ENCODE measurements at regions not wholly inside any gene's neighbourhood (a gene's known extent, or its start where the extent isn't known, plus 50 kb on each side); places are given as distances from the start of the nearest gene placed in this dataset.

DNA sequence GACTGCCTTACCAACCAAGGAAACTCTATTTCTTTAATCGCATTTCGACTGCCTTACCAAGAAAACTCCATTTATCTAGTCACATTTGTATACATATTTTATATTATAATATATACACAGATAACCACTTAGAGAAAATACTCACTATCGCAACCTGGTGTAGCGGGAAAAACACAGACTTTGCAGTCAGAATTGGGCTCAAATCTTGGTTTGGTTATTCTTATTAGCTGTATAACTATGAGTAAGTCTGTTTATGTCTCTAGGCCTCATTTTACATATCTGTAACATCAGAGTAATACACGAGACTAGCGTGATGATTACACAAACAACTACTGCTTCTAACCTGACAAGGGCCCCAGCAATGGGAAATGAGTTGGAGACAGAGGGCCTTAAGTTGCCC, 127.5 kb upstream of the POU5F2 start:
- TF ChIP-seq POLR2A (IDR thresholded peaks at IDR 0.05; ENCODE audit: low read length) (no peak), GATA1 (IDR thresholded peaks at IDR 0.05; ENCODE audit: low read depth, low read length) (no peak)
